HG03108 (cell line): ENCODE measurements at regions not wholly inside any gene's neighbourhood (a gene's known extent, or its start where the extent isn't known, plus 50 kb on each side); places are given as distances from the start of the nearest gene placed in this dataset.
A peak's percentile ranks its signal among the peaks of the same experiment; 100 is the strongest.

Experiments
- ATAC-seq: cut with Tn5 transposase; IDR thresholded peaks from one replicate; pipeline ENCODE4 v1.9.1; 2021; ENCODE audit warnings: moderate library complexity; ENCODE audit not compliant: unreplicated experiment

- ATAC-seq, result no peak
Observed at GRCh38 chr18:46264255-46264654, 160.1 kb downstream of the HAUS1 start.

GRCh38 chr18:46265196-46266156, 161.3 kb downstream of the HAUS1 start:
- ATAC-seq, result no peak

GRCh38 chr18:46266473-46266872, 162.3 kb downstream of the HAUS1 start:
- ATAC-seq, result no peak

GRCh38 chr18:46268671-46269070, 164.5 kb downstream of the HAUS1 start:
- ATAC-seq, result no peak

GRCh38 chr18:46269275-46269674, 165.1 kb downstream of the HAUS1 start:
- ATAC-seq, result no peak

- ATAC-seq, result no peak
Observed at GRCh38 chr18:46271488-46271887, 167.3 kb downstream of the HAUS1 start.

GRCh38 chr18:46273861-46274260, 169.7 kb downstream of the HAUS1 start:
- no peak for ATAC-seq

- no peak for ATAC-seq
Observed at GRCh38 chr18:46274266-46274665, 170.1 kb downstream of the HAUS1 start.

- no peak for ATAC-seq
Observed at GRCh38 chr18:46275370-46275769, 171.2 kb downstream of the HAUS1 start.

- no peak for ATAC-seq
Observed at GRCh38 chr18:46276748-46277147, 172.6 kb downstream of the HAUS1 start.

GRCh38 chr18:46278481-46279465, 174.6 kb downstream of the HAUS1 start:
- no peak for ATAC-seq

- no peak for ATAC-seq
Observed at GRCh38 chr18:46279673-46280072, 175.5 kb downstream of the HAUS1 start.

GRCh38 chr18:46281185-46282176, 177.3 kb downstream of the HAUS1 start:
- peak; percentile 66 for ATAC-seq

- ATAC-seq, result no peak
Observed at GRCh38 chr18:46282177-46282570, 178.0 kb downstream of the HAUS1 start.

- ATAC-seq, result no peak
Observed at GRCh38 chr18:46282646-46283045, 178.5 kb downstream of the HAUS1 start.

- no peak for ATAC-seq
Observed at GRCh38 chr18:46283268-46283667, 179.1 kb downstream of the HAUS1 start.

GRCh38 chr18:46283895-46284295, 179.7 kb downstream of the HAUS1 start:
- ATAC-seq, result no peak

GRCh38 chr18:46289463-46289862, 185.3 kb downstream of the HAUS1 start:
- no peak for ATAC-seq

- no peak for ATAC-seq
Observed at GRCh38 chr18:46289931-46290330, 185.7 kb downstream of the HAUS1 start.

- ATAC-seq, result no peak
Observed at GRCh38 chr18:46290440-46291020, 186.3 kb downstream of the HAUS1 start.
